GM12892 (cell line): ENCODE measurements at regions not wholly inside any gene's neighbourhood (a gene's known extent, or its start where the extent isn't known, plus 50 kb on each side); places are given as distances from the start of the nearest gene placed in this dataset.

ENCODE experiments used
- POLR2A ChIP-seq: IDR thresholded peaks from 2 replicates; pipeline ENCODE4 v1.6.1; 2011; ENCODE audit warnings: low read depth, low read length, control low read depth
- POLR2AphosphoS5 ChIP-seq: IDR thresholded peaks from 2 replicates; pipeline ENCODE4 v1.6.1; 2011; ENCODE audit warnings: low read depth, low read length, control low read depth

DNA sequence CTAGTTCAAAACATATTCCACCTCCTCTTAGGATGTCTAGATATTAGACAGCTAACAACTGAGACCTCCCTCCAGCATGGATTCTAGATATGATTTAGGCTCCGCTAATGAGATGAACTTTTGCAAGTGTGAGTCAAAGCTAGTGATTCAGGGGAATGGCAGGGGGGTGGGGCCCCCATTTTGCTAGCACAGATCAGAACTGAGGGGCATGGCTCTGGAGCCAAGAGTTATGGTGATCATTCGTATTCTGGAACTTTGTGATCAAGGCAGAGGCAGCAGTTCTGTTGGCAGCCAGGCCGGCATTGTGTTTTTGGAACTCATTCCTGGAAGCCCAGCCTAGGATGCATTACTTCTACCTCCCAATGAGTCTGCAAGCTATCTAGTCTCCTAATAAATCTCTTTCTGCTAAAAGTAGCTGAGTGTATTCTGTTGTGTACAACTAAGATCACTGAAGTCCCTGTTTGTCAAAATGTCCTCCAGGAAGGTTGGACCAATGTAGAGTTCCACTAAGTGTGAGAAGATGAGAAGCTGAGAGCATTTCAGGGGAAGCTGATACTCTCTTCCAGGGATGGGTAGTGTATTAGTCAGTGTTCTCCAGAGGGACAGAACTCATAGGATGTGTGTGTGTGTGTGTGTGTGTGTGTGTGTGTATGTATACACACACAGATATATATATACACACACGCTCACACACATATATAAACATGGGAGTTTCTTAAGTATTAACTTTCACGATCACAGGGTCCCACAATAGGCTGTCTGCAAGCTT lies 312.7 kb downstream of the TLE3 start:
- no peak for TF ChIP-seq POLR2AphosphoS5
- TF ChIP-seq POLR2A, result no peak
